Hypothalamus (tissue), 51 donors: ENCODE measurements at regions not wholly inside any gene's neighbourhood (a gene's known extent, or its start where the extent isn't known, plus 50 kb on each side); places are given as distances from the start of the nearest gene placed in this dataset.

ENCODE experiments used
- DNase-seq, 51 donors: peaks; one replicate each; lab custom pipeline; 2025; lab: John Stamatoyannopoulos, UW

GRCh38 chrX:67872958-67873357, 329.1 kb downstream of the AR start:
- DNase-seq = no peak

GRCh38 chrX:67892401-67892800, 348.6 kb downstream of the AR start:
- no peak for DNase-seq

- no peak for DNase-seq
Observed at GRCh38 chrX:67893931-67894330, 350.1 kb downstream of the AR start.

- DNase-seq = no peak
Observed at GRCh38 chrX:67917421-67918010, 373.7 kb downstream of the AR start.

- DNase-seq = no peak
Observed at GRCh38 chrX:67922966-67923365, 379.1 kb downstream of the AR start.

- no peak for DNase-seq
Observed at GRCh38 chrX:67939270-67939669, 395.4 kb downstream of the AR start.

GRCh38 chrX:67949270-67949669, 405.4 kb downstream of the AR start:
- DNase-seq = no peak

- DNase-seq = no peak
Observed at GRCh38 chrX:67953658-67954057, 409.8 kb downstream of the AR start.

GRCh38 chrX:67961516-67961915, 417.7 kb downstream of the AR start:
- peak in 6 of 51 donors; percentile 0 to 1 (median 0) for DNase-seq
